ENCODE measurements at regions not wholly inside any gene's neighbourhood (a gene's known extent, or its start where the extent isn't known, plus 50 kb on each side); places are given as distances from the start of the nearest gene placed in this dataset.
A peak's percentile ranks its signal among the peaks of the same experiment; 100 is the strongest.

DNA sequence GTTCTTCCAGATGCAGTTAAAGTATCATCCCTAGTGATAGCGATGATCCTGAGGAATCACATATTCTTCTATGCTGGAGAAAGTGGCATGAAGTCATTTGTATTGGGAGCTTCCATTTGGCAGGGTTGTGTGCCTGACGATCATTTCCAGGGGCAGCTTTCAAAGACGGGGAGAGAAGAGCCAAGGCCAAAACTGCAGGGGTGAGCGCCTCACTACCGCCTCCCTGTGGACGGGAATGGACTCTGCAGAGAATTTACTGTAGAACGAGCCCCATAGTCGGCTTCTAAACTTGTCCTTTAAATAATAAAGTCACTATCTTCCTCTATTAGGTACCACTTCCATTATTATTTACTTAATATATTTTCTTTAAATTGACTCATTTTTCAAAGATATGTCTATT is 555.9 kb upstream of the TMEM132C start:
- TF ChIP-seq, protein P1, sequence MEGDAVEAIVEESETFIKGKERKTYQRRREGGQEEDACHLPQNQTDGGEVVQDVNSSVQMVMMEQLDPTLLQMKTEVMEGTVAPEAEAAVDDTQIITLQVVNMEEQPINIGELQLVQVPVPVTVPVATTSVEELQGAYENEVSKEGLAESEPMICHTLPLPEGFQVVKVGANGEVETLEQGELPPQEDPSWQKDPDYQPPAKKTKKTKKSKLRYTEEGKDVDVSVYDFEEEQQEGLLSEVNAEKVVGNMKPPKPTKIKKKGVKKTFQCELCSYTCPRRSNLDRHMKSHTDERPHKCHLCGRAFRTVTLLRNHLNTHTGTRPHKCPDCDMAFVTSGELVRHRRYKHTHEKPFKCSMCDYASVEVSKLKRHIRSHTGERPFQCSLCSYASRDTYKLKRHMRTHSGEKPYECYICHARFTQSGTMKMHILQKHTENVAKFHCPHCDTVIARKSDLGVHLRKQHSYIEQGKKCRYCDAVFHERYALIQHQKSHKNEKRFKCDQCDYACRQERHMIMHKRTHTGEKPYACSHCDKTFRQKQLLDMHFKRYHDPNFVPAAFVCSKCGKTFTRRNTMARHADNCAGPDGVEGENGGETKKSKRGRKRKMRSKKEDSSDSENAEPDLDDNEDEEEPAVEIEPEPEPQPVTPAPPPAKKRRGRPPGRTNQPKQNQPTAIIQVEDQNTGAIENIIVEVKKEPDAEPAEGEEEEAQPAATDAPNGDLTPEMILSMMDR (IDR thresholded peaks at IDR 0.05): peak in 5 of 12 donors; percentile 9 to 14 (median 11)
- TF ChIP-seq POLR2A (IDR thresholded peaks at IDR 0.05): no peak

Measured in heart left ventricle (tissue), 13 donors.